Vagina (tissue), 2 donors: ENCODE measurements at regions not wholly inside any gene's neighbourhood (a gene's known extent, or its start where the extent isn't known, plus 50 kb on each side); places are given as distances from the start of the nearest gene placed in this dataset.

Source experiments
- DNase-seq, 2 donors: peaks; one replicate each; pipeline ENCODE4 v3.0.0-alpha.2; 2017; ENCODE audit errors: extremely low spot score in 2 of 2
- H3K27ac ChIP-seq: fragments of 200-600 bp; sonication (generic); one replicate; pipeline ENCODE4 v1.5.1; 2019
- H3K27me3 ChIP-seq: fragments of 200-600 bp; sonication (generic); one replicate; pipeline ENCODE4 v1.5.1; 2019
- H3K36me3 ChIP-seq, 2 donors: fragments of 200-600 bp; sonication (generic); one replicate each; pipeline ENCODE4 v1.5.1; 2017 to 2019
- H3K4me1 ChIP-seq: fragments of 200-600 bp; sonication (generic); one replicate; pipeline ENCODE4 v1.5.1; 2019
- H3K4me3 ChIP-seq, 2 donors: fragments of 200-600 bp; sonication (generic); 1 replicate in 1 of 2; 2 replicates in 1 of 2; pipeline ENCODE4 v1.5.1; 2016 to 2019
- H3K9me3 ChIP-seq: fragments of 200-600 bp; sonication (generic); one replicate; pipeline ENCODE4 v1.5.1; 2019
- CTCF ChIP-seq, 3 experiments: fragments of 450-650 bp in 2 of 3; fragments of 200-600 bp in 1 of 3; sonication (generic) in 1 of 3; IDR thresholded peaks; one replicate each; pipeline ENCODE4 v1.5.1; 2017 to 2019; ENCODE audit warnings: antibody characterized with exemption in 3 of 3, mild to moderate bottlenecking in 2 of 3, moderate library complexity in 2 of 3
- POLR2A ChIP-seq, 2 donors: fragments of 450-650 bp; IDR thresholded peaks; one replicate each; pipeline ENCODE4 v1.6.1; 2017; ENCODE audit warnings: antibody characterized with exemption in 2 of 2, mild to moderate bottlenecking in 2 of 2, moderate library complexity in 2 of 2
- POLR2AphosphoS5 ChIP-seq, 2 donors: sonication (generic); formaldehyde crosslinking; IDR thresholded peaks; one replicate each; pipeline ENCODE4 v1.9.0; 2017; ENCODE audit warnings: antibody characterized with exemption in 2 of 2, mild to moderate bottlenecking in 2 of 2, low read depth in 1 of 2; ENCODE audit not compliant: insufficient read depth in 1 of 2
- intact Hi-C: fragments of 100-400 bp; cut with DNase I; formaldehyde crosslinking; loops from one replicate; pipeline ENCODE4 v1.15.1; 2023

- TF ChIP-seq CTCF (IDR thresholded peaks at IDR 0.05) = no peak
- no peak for TF ChIP-seq POLR2AphosphoS5 (IDR thresholded peaks at IDR 0.05; ENCODE audit: insufficient read depth in 1 of 2, low read depth in 1 of 2)
- no peak for TF ChIP-seq POLR2A (IDR thresholded peaks at IDR 0.05)
- no peaks in the 10 kb centered on the region for H3K9me3 ChIP-seq
- no peaks in the 10 kb centered on the region for H3K36me3 ChIP-seq
- DNase-seq = peak in 1 of 2 donors; percentile 10
- intact Hi-C loops = loop anchor here (5.0 kb wide), 1 partner anchor 738 kb away; no protein-coding TSS in a partner anchor
- no peak overlapping the region for H3K27ac ChIP-seq
- H3K4me3 ChIP-seq = no peak overlapping the region
- no peaks in the 10 kb centered on the region for H3K27me3 ChIP-seq
- no peaks in the 10 kb centered on the region for H3K4me1 ChIP-seq
These were observed 95.2 kb downstream of the EGLN3 start for GRCh38 chr14:33855672-33856071.
